Ishikawa (cell line): ENCODE measurements at regions not wholly inside any gene's neighbourhood (a gene's known extent, or its start where the extent isn't known, plus 50 kb on each side); places are given as distances from the start of the nearest gene placed in this dataset.

ENCODE experiments used
- CEBPB ChIP-seq: IDR thresholded peaks from 2 replicates; pipeline ENCODE4 v1.6.1; 2012
- EP300 ChIP-seq: IDR thresholded peaks from 2 replicates; pipeline ENCODE4 v1.6.1; 2012; ENCODE audit warnings: borderline replicate concordance
- MAX ChIP-seq: IDR thresholded peaks from 2 replicates; pipeline ENCODE4 v1.6.1; 2012
- NFIC ChIP-seq: IDR thresholded peaks from 2 replicates; pipeline ENCODE4 v1.6.1; 2012
- TAF1 ChIP-seq: IDR thresholded peaks from 2 replicates; pipeline ENCODE4 v1.6.1; 2012; ENCODE audit warnings: low read depth, mild to moderate bottlenecking
- TF ChIP-seq, protein P1 (sequence below): IDR thresholded peaks from 2 replicates; pipeline ENCODE4 v1.6.1; 2012

DNA sequence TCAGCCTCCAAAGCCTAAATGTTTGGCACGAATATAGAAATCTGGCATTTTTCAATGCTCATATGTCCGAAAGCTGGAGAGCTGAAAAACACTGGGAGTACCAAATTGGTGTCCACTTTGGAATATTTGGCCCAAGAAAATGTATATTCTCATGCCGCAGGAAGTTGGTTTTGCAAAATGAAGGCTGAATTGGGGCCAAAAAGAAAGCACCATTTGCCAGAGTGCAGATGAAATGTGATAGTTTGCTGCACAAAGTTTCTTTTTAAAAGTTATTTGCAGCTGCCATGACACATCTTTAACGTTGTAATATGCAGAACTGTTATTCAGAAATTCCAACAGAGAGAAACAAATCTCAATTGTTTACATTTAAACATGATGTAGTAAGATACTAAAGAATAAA lies 124.2 kb upstream of the LYPLAL1 start:
- TF ChIP-seq, protein P1, sequence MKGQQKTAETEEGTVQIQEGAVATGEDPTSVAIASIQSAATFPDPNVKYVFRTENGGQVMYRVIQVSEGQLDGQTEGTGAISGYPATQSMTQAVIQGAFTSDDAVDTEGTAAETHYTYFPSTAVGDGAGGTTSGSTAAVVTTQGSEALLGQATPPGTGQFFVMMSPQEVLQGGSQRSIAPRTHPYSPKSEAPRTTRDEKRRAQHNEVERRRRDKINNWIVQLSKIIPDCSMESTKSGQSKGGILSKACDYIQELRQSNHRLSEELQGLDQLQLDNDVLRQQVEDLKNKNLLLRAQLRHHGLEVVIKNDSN = no peak
- no peak for TF ChIP-seq EP300
- no peak for TF ChIP-seq TAF1
- TF ChIP-seq MAX = no peak
- no peak for TF ChIP-seq CEBPB
- no peak for TF ChIP-seq NFIC
